Uterus (tissue), 2 donors: ENCODE measurements at regions not wholly inside any gene's neighbourhood (a gene's known extent, or its start where the extent isn't known, plus 50 kb on each side); places are given as distances from the start of the nearest gene placed in this dataset.

ENCODE experiments used
- CTCF ChIP-seq, 4 experiments: fragments of 200-600 bp in 2 of 4; fragments of 450-650 bp in 2 of 4; sonication (generic) in 2 of 4; IDR thresholded peaks; one replicate each; pipeline ENCODE4 v1.5.1; 2016 to 2019; ENCODE audit warnings: antibody characterized with exemption in 4 of 4, mild to moderate bottlenecking in 2 of 4, moderate library complexity in 1 of 4
- POLR2A ChIP-seq, 2 donors: fragments of 450-650 bp; IDR thresholded peaks; one replicate each; pipeline ENCODE4 v1.6.1; 2016; ENCODE audit warnings: antibody characterized with exemption in 2 of 2, mild to moderate bottlenecking in 1 of 2, moderate library complexity in 1 of 2

DNA sequence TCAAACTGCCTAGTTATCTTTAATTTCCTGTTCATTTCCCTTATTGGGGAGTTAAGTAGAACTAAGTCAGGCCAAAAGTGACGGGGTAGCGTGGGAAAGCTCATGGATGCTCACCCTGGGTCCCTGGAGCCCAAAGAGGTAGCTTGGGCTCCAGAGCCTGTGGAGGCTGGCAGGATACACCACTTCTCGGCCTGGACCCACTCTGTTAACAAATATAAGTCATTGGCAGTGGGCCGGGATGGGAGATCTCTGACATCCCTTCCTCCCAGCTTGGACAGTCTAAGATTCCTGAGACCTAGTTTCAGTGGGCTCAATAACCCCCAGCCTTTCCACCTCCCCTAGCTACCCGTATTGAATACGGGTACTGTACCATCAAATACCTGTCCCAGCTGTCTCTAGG lies 106.1 kb downstream of the EFNB1 start:
- TF ChIP-seq CTCF (IDR thresholded peaks at IDR 0.05) = no peak
- no peak for TF ChIP-seq POLR2A (IDR thresholded peaks at IDR 0.05)
